ENCODE measurements at regions not wholly inside any gene's neighbourhood (a gene's known extent, or its start where the extent isn't known, plus 50 kb on each side); places are given as distances from the start of the nearest gene placed in this dataset.
"Not testable (repeated sequence)": the region's sequence is repeated elsewhere in the genome, so short reads cannot be mapped to it uniquely, and the experiment has no call there.

GRCh38 chr4:130026185-130026584 is 930.2 kb downstream of the C4orf33 start:
- DNase-seq: no peak

- DNase-seq: no peak
Observed at GRCh38 chr4:130027973-130028372, 932.0 kb downstream of the C4orf33 start.

- no peak for DNase-seq
Observed at GRCh38 chr4:130028552-130028951, 932.6 kb downstream of the C4orf33 start.

GRCh38 chr4:130029442-130029841 is 933.5 kb downstream of the C4orf33 start:
- no peak for DNase-seq

GRCh38 chr4:130031858-130032257 is 935.9 kb downstream of the C4orf33 start:
- DNase-seq: no peak

GRCh38 chr4:130033657-130034056 is 937.7 kb downstream of the C4orf33 start:
- not testable (repeated sequence) for DNase-seq

GRCh38 chr4:130034876-130035275 is 938.9 kb downstream of the C4orf33 start:
- DNase-seq: no peak

GRCh38 chr4:130035391-130035790 is 939.4 kb downstream of the C4orf33 start:
- DNase-seq: no peak

GRCh38 chr4:130037866-130038265 is 941.9 kb downstream of the C4orf33 start:
- DNase-seq: not testable (repeated sequence)

- DNase-seq: not testable (repeated sequence)
Observed at GRCh38 chr4:130038540-130038939, 942.6 kb downstream of the C4orf33 start.

GRCh38 chr4:130043732-130044160 is 947.8 kb downstream of the C4orf33 start:
- DNase-seq: no peak

- DNase-seq: no peak
Observed at GRCh38 chr4:130044788-130045531, 949.0 kb downstream of the C4orf33 start.

GRCh38 chr4:130053723-130054122 is 957.8 kb downstream of the C4orf33 start:
- no peak for DNase-seq

GRCh38 chr4:130054908-130055307 is 959.0 kb downstream of the C4orf33 start:
- no peak for DNase-seq

- DNase-seq: no peak
Observed at GRCh38 chr4:130056286-130056685, 960.3 kb downstream of the C4orf33 start.

- DNase-seq: no peak
Observed at GRCh38 chr4:130064471-130064870, 968.5 kb downstream of the C4orf33 start.

GRCh38 chr4:130067419-130067818 is 971.5 kb downstream of the C4orf33 start:
- DNase-seq: no peak

- no peak for DNase-seq
Observed at GRCh38 chr4:130068072-130068471, 972.1 kb downstream of the C4orf33 start.

- no peak for DNase-seq
Observed at GRCh38 chr4:130071746-130072145, 975.8 kb downstream of the C4orf33 start.

GRCh38 chr4:130073145-130073790 is 977.3 kb downstream of the C4orf33 start:
- no peak for DNase-seq

GRCh38 chr4:130074096-130074495 is 978.1 kb downstream of the C4orf33 start:
- no peak for DNase-seq

- no peak for DNase-seq
Observed at GRCh38 chr4:130077275-130077674, 981.3 kb downstream of the C4orf33 start.

- not testable (repeated sequence) for DNase-seq
Observed at GRCh38 chr4:130079027-130079426, 983.1 kb downstream of the C4orf33 start.

GRCh38 chr4:130080872-130081451 is 985.0 kb downstream of the C4orf33 start:
- DNase-seq: no peak

Data from NCI-H526 treated with DMSO at 0.1 percent for 48 hours (cell line).